Breast epithelium (tissue), 3 donors: ENCODE measurements at regions not wholly inside any gene's neighbourhood (a gene's known extent, or its start where the extent isn't known, plus 50 kb on each side); places are given as distances from the start of the nearest gene placed in this dataset.

ENCODE experiments used
- CTCF ChIP-seq, 3 donors: fragments of 450-650 bp; IDR thresholded peaks; one replicate each; pipeline ENCODE4 v1.5.1; 2016 to 2017; ENCODE audit warnings: antibody characterized with exemption in 3 of 3, mild to moderate bottlenecking in 3 of 3, moderate library complexity in 3 of 3
- POLR2A ChIP-seq: fragments of 450-650 bp; IDR thresholded peaks from one replicate; pipeline ENCODE4 v1.6.1; 2016; ENCODE audit warnings: antibody characterized with exemption, mild to moderate bottlenecking, moderate library complexity
- POLR2AphosphoS5 ChIP-seq, 3 donors: sonication (generic); formaldehyde crosslinking; IDR thresholded peaks; one replicate each; pipeline ENCODE4 v1.6.1; 2017; ENCODE audit warnings: antibody characterized with exemption in 3 of 3

- TF ChIP-seq POLR2AphosphoS5 (IDR thresholded peaks at IDR 0.05) (no peak), CTCF (IDR thresholded peaks at IDR 0.05) (no peak), POLR2A (no peak)
These were observed 244.9 kb upstream of the AGA start for GRCh38 chr4:177687117-177687516.
